ENCODE measurements at regions not wholly inside any gene's neighbourhood (a gene's known extent, or its start where the extent isn't known, plus 50 kb on each side); places are given as distances from the start of the nearest gene placed in this dataset.
A peak's percentile ranks its signal among the peaks of the same experiment; 100 is the strongest.

- TF ChIP-seq CTCF (conservative IDR thresholded peaks at IDR 0.05; ENCODE audit: control insufficient read depth, insufficient read depth, low read depth, low read length): no peak
- no peak for DNase-seq (ENCODE audit: low read depth)
- no peak overlapping the region for H3K4me3 ChIP-seq (ENCODE audit: control insufficient read depth, low read depth, low read length)
Observed at GRCh38 chr11:109828387-109828786, 264.8 kb upstream of the ZC3H12C start.

- TF ChIP-seq CTCF (conservative IDR thresholded peaks at IDR 0.05; ENCODE audit: control insufficient read depth, insufficient read depth, low read depth, low read length): no peak
- DNase-seq (ENCODE audit: low read depth): peak; percentile 39
- H3K4me3 ChIP-seq (ENCODE audit: control insufficient read depth, low read depth, low read length): no peak overlapping the region
Observed at GRCh38 chr11:109838026-109838425, 255.2 kb upstream of the ZC3H12C start.

- TF ChIP-seq CTCF (conservative IDR thresholded peaks at IDR 0.05; ENCODE audit: control insufficient read depth, insufficient read depth, low read depth, low read length): no peak
- peak; percentile 46 for DNase-seq (ENCODE audit: low read depth)
- H3K4me3 ChIP-seq (ENCODE audit: control insufficient read depth, low read depth, low read length): no peak overlapping the region
Observed at GRCh38 chr11:109845437-109845836, 247.8 kb upstream of the ZC3H12C start.

- TF ChIP-seq CTCF (conservative IDR thresholded peaks at IDR 0.05; ENCODE audit: control insufficient read depth, insufficient read depth, low read depth, low read length): no peak
Observed at GRCh38 chr11:109847621-109848020, 245.6 kb upstream of the ZC3H12C start.

GRCh38 chr11:109849051-109849450 lies 244.1 kb upstream of the ZC3H12C start:
- no peak overlapping the region for H3K4me3 ChIP-seq (ENCODE audit: control insufficient read depth, low read depth, low read length)
- DNase-seq (ENCODE audit: low read depth): no peak
- TF ChIP-seq CTCF (conservative IDR thresholded peaks at IDR 0.05; ENCODE audit: control insufficient read depth, insufficient read depth, low read depth, low read length): no peak

More at GRCh38 chr11:109847621-109848020, 245.6 kb upstream of the ZC3H12C start:
- H3K4me3 ChIP-seq (ENCODE audit: control insufficient read depth, low read depth, low read length): no peak overlapping the region
- no peak for DNase-seq (ENCODE audit: low read depth)

GRCh38 chr11:109849946-109850345 lies 243.2 kb upstream of the ZC3H12C start:
- no peak for DNase-seq (ENCODE audit: low read depth)
- no peak for TF ChIP-seq CTCF (conservative IDR thresholded peaks at IDR 0.05; ENCODE audit: control insufficient read depth, insufficient read depth, low read depth, low read length)
- no peak overlapping the region for H3K4me3 ChIP-seq (ENCODE audit: control insufficient read depth, low read depth, low read length)

GRCh38 chr11:109851780-109852390 lies 241.3 kb upstream of the ZC3H12C start:
- no peak for TF ChIP-seq CTCF (conservative IDR thresholded peaks at IDR 0.05; ENCODE audit: control insufficient read depth, insufficient read depth, low read depth, low read length)
- DNase-seq (ENCODE audit: low read depth): peak; percentile 36
- H3K4me3 ChIP-seq (ENCODE audit: control insufficient read depth, low read depth, low read length): no peak overlapping the region

Data from fibroblast of mammary gland (primary cell).